ENCODE measurements at regions not wholly inside any gene's neighbourhood (a gene's known extent, or its start where the extent isn't known, plus 50 kb on each side); places are given as distances from the start of the nearest gene placed in this dataset.

DNA sequence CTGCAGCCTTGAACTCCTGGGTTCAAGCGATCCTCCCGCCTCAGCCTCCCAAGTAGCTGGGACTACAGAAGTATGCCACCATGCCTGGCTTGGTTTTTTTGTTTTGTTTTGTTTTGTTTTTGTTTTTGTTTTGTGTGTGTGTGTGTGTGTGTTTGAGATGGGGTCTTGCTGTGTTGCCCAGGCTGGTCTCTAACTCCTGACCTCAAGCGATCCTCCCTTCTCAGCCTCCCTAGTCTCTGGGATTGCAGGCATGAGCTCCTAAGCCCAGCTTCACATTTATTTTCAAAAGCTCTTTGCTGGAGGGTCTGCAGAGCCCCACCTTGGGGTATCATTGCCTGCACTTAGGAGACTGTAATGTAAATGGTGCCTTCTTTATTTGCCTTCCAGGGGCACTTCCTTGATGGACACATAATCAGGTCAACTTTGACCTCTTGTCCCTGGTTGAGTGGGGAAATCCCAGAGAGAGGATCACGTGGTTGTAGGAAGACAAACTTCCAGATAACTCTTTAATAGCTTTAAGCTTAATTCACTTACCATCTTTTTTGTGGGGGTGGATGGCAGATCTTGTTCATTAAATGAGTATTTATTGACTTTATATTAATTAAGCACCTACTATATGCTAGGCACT lies 72.9 kb upstream of the NPAS1 start:
- Histone ChIP-seq H3K4me1 (replicated peaks) (peaks cover 20% of the 10 kb centered on the region), H3K27me3 (replicated peaks; ENCODE audit: insufficient read depth) (no peaks in the 10 kb centered on the region), H3K27ac (no peak overlapping the region), H3K36me3 (no peaks in the 10 kb centered on the region), H3K9me3 (no peaks in the 10 kb centered on the region), H3K4me3 (no peak overlapping the region)
- TF ChIP-seq, protein P1, sequence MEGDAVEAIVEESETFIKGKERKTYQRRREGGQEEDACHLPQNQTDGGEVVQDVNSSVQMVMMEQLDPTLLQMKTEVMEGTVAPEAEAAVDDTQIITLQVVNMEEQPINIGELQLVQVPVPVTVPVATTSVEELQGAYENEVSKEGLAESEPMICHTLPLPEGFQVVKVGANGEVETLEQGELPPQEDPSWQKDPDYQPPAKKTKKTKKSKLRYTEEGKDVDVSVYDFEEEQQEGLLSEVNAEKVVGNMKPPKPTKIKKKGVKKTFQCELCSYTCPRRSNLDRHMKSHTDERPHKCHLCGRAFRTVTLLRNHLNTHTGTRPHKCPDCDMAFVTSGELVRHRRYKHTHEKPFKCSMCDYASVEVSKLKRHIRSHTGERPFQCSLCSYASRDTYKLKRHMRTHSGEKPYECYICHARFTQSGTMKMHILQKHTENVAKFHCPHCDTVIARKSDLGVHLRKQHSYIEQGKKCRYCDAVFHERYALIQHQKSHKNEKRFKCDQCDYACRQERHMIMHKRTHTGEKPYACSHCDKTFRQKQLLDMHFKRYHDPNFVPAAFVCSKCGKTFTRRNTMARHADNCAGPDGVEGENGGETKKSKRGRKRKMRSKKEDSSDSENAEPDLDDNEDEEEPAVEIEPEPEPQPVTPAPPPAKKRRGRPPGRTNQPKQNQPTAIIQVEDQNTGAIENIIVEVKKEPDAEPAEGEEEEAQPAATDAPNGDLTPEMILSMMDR (IDR thresholded peaks at IDR 0.05) = no peak
- TF ChIP-seq POLR2AphosphoS5 (IDR thresholded peaks at IDR 0.05) (no peak), POLR2A (IDR thresholded peaks at IDR 0.05) (no peak)
- WGBS = 93% methylated on average over 4 of the region's 4 CpGs
- intact Hi-C loops (cut with DNase I) = no loop called here
- no peak for DNase-seq (ENCODE audit: low spot score)

DNA sequence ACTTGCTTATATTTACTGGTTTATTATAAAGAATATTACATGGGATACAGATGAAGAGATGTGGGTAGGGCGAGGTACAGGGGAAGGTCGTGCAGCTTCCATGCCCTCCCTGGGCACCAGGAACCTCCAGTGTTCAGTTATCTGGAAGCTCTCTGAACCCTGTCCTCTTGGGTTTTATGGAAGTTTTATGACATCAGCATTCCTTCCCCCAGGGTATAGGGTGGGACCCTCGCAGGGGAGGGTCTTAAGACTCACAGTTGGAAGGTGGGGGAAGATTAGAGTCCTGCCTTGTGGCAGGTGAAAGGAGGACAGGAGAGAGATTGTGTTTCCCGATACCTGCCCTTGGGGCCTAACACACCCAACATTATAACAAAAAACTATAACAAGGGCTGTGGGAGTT lies 71.8 kb upstream of the NPAS1 start:
- Histone ChIP-seq H3K9me3 (no peaks in the 10 kb centered on the region), H3K27me3 (replicated peaks; ENCODE audit: insufficient read depth) (no peaks in the 10 kb centered on the region), H3K36me3 (no peaks in the 10 kb centered on the region), H3K27ac (no peak overlapping the region), H3K4me1 (replicated peaks) (peaks cover 21% of the 10 kb centered on the region), H3K4me3 (no peak overlapping the region)
- TF ChIP-seq POLR2AphosphoS5 (IDR thresholded peaks at IDR 0.05) (no peak), POLR2A (IDR thresholded peaks at IDR 0.05) (no peak)
- TF ChIP-seq, protein P1 (IDR thresholded peaks at IDR 0.05) = no peak
- DNase-seq (ENCODE audit: low spot score) = no peak
- intact Hi-C loops (cut with DNase I) = no loop called here
- WGBS = 89% methylated on average over 4 of the region's 4 CpGs

DNA sequence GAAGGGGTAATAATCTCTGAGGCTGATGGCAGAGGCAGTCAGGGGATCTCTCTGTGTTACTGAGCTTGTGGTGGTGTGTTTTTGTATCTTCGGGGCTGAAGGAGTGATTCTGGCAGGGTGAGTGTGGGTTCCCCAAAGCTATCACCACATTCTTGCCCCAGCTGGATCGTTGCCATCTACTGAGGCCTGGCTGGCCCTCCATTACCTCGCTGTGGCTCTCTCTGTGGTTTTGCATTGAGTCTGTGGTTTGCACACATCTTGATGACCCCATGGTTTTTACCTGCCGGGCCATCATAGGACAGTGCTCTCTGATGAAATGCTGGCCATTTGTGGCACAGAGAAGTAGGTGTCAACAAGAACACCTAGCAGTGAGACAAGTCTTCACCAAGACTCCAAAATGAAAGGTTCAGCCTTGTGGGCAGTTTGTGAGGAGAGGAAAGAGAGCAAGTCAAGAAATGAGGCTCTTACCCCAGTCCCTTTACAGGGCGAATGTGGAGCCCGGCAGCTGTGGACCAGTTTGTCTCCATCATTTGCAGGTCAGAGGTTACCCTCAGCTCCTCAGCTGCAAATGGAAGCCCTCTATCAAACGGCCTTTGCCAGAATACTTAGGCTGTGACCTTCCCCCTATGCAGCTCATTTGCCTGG lies 69.0 kb upstream of the NPAS1 start:
- intact Hi-C loops (cut with DNase I) = no loop called here
- Histone ChIP-seq H3K4me1 (replicated peaks) (peaks cover 19% of the 10 kb centered on the region), H3K27ac (peak overlapping the region in 1 of 2 donors; percentile 42), H3K4me3 (no peak overlapping the region), H3K36me3 (no peaks in the 10 kb centered on the region), H3K27me3 (replicated peaks; ENCODE audit: insufficient read depth) (no peaks in the 10 kb centered on the region), H3K9me3 (no peaks in the 10 kb centered on the region)
- WGBS = 69% methylated on average over 7 of the region's 7 CpGs
- DNase-seq (ENCODE audit: low spot score) = no peak
- TF ChIP-seq, protein P1 (IDR thresholded peaks at IDR 0.05) = no peak
- no peak for TF ChIP-seq POLR2AphosphoS5 (IDR thresholded peaks at IDR 0.05)
- no peak for TF ChIP-seq POLR2A (IDR thresholded peaks at IDR 0.05)

DNA sequence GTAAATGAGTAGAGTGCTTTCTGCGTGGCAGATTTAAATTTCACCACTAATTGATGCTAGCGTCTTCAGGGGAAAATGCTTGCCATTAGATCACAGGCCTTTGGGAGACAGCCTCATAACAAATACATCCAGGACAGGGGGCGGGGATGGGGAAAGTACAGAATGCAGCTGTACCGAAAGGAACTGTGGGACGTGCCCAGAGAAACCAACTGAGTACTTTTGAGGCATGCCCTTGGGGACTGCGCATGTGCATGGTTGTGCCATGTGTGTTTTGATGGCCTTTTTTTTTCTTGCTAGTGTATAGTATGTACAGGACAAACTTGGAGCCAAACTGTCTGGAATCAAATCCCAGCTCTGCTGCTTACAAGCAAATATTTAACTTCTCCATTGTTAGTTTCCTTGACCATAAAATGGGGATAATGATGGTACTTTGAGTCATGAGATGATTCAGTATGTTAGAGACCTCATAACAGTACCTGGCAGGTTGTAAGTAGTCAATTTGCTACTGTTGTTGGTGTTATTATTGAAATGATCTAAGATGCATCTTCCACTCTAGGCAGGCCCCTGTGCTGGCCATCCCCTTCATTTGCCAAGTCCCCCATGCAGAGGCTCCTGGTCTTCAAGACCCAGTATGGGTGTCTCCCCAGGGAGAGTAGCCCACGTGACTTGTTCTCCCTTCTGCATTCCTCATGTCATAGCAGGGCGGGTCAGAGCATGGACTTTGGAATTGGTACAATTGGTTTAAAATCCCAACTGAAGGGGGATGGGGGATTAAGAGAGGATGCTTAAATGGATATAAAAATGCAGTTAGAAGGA lies 68.3 kb upstream of the NPAS1 start:
- peak; percentile 39 for TF ChIP-seq POLR2AphosphoS5 (IDR thresholded peaks at IDR 0.05)
- TF ChIP-seq, protein P1 (IDR thresholded peaks at IDR 0.05) = no peak
- H3K27me3 ChIP-seq (replicated peaks; ENCODE audit: insufficient read depth) = no peaks in the 10 kb centered on the region
- H3K4me1 ChIP-seq (replicated peaks) = peaks cover 18% of the 10 kb centered on the region
- H3K9me3 ChIP-seq = no peaks in the 10 kb centered on the region
- intact Hi-C loops (cut with DNase I) = no loop called here
- H3K36me3 ChIP-seq = no peaks in the 10 kb centered on the region
- peak; percentile 50 for DNase-seq (ENCODE audit: low spot score)
- peak overlapping the region in 1 of 2 donors; percentile 42 for H3K27ac ChIP-seq
- WGBS = 54% methylated on average over 8 of the region's 8 CpGs
- H3K4me3 ChIP-seq = no peak overlapping the region
